Common myeloid progenitor, CD34-positive (primary cell): ENCODE measurements at regions not wholly inside any gene's neighbourhood (a gene's known extent, or its start where the extent isn't known, plus 50 kb on each side); places are given as distances from the start of the nearest gene placed in this dataset.

Experiments used
- CTCF ChIA-PET: fragments of 350-600 bp; sonication (Branson Sonifier 250); formaldehyde crosslinking; loops from one replicate; lab custom pipeline; 2021; ENCODE audit warnings: antibody characterized with exemption; lab: Charles Lee
- POLR2A ChIA-PET: fragments of 350-600 bp; sonication (Branson Sonifier 250); formaldehyde crosslinking; loops from one replicate; lab custom pipeline; 2021; ENCODE audit warnings: antibody characterized with exemption; lab: Charles Lee
- DNase-seq, 3 donors: peaks; one replicate each; pipeline versions ENCODE4 v3.0.0 to v3.0.0-alpha.2; 2013
- H3K27ac ChIP-seq, 2 experiments: 1 replicate in 1 of 2; 2 replicates in 1 of 2; pipeline ENCODE4 v1.7.0; 2013; ENCODE audit warnings: inconsistent platforms in 2 of 2, low read length in 2 of 2, mild to moderate bottlenecking in 2 of 2, low read depth in 1 of 2, moderate library complexity in 1 of 2; ENCODE audit not compliant: severe bottlenecking in 2 of 2, insufficient read depth in 1 of 2, poor library complexity in 1 of 2
- H3K27me3 ChIP-seq, 5 experiments: replicated peaks in 2 of 5; 1 replicate in 3 of 5; 2 replicates in 2 of 5; pipeline versions ENCODE4 v1.6.1 to v1.7.0; 2013; ENCODE audit warnings: low read length in 4 of 5, mild to moderate bottlenecking in 2 of 5, moderate library complexity in 2 of 5, inconsistent platforms in 1 of 5; ENCODE audit not compliant: insufficient read depth in 5 of 5, control insufficient read depth in 4 of 5
- H3K36me3 ChIP-seq, 4 experiments: 1 replicate in 2 of 4; 2 replicates in 2 of 4; pipeline versions ENCODE4 v1.6.1 to v1.7.0; 2013; ENCODE audit warnings: low read length in 3 of 4, control low read depth in 1 of 4, mild to moderate bottlenecking in 1 of 4; ENCODE audit not compliant: control insufficient read depth in 4 of 4, insufficient read depth in 4 of 4
- H3K4me1 ChIP-seq, 4 experiments: 1 replicate in 3 of 4; 2 replicates in 1 of 4; pipeline versions ENCODE4 v1.6.1 to v1.7.1; 2013; ENCODE audit warnings: low read length in 3 of 4, mild to moderate bottlenecking in 3 of 4, control low read depth in 1 of 4, inconsistent platforms in 1 of 4, moderate library complexity in 1 of 4; ENCODE audit not compliant: control insufficient read depth in 4 of 4, insufficient read depth in 4 of 4; ENCODE audit errors: control extremely low read depth in 1 of 4
- H3K4me3 ChIP-seq, 7 experiments: 1 replicate in 4 of 7; 2 replicates in 3 of 7; pipeline versions ENCODE4 v1.5.1 to v1.7.0; 2013; ENCODE audit warnings: mild to moderate bottlenecking in 7 of 7, low read length in 6 of 7, moderate library complexity in 6 of 7, inconsistent platforms in 2 of 7, low read depth in 2 of 7, control low read depth in 1 of 7; ENCODE audit not compliant: insufficient read depth in 4 of 7, control insufficient read depth in 1 of 7; ENCODE audit errors: extremely low read depth in 1 of 7
- H3K9me3 ChIP-seq, 5 experiments: 1 replicate in 4 of 5; 2 replicates in 1 of 5; pipeline versions ENCODE4 v1.6.1 to v1.7.1; 2013; ENCODE audit warnings: low read length in 4 of 5, mild to moderate bottlenecking in 2 of 5, inconsistent platforms in 1 of 5, low read depth in 1 of 5, moderate library complexity in 1 of 5; ENCODE audit not compliant: control insufficient read depth in 4 of 5, insufficient read depth in 2 of 5; ENCODE audit errors: control extremely low read depth in 1 of 5
- WGBS: methylation state at CpG from one replicate; pipeline ENCODE4 v1.1.5; 2013; ENCODE audit not compliant: insufficient coverage; 5-methylcytosine and 5-hydroxymethylcytosine counted together

DNA sequence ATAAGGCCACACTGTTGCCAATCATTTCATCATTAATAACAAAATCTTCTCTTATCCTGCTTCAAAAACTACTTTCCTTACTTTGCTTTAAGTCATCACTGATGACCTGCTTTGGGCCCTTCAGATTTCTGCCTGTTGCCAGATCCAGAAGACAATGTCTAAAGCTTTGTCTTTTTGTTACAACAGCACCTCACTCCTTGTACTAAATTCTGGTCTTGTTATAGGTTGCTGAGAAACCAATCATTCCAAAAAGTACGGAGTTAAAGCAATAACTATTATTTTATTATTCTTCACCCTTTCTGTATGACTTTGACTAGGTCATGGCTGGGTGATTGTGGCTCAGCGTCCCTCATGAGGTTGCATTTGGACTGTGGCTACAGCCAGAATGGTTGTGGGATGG lies 633.5 kb downstream of the PTPRU start:
- H3K36me3 ChIP-seq, result no peaks in the 10 kb centered on the region
- H3K4me3 ChIP-seq, result no peak overlapping the region
- CTCF ChIA-PET, result no interaction called here
- peaks cover 0 to 3% (median 0%) of the 10 kb centered on the region in 5 experiments for H3K27me3 ChIP-seq
- peaks cover 0 to 2% (median 0%) of the 10 kb centered on the region in 4 experiments for H3K4me1 ChIP-seq
- DNase-seq, result no peak
- no peak overlapping the region for H3K27ac ChIP-seq
- 83% methylated on average over 1 of the region's 2 CpGs for WGBS
- peaks cover 0 to 5% (median 0%) of the 10 kb centered on the region in 5 experiments for H3K9me3 ChIP-seq
- POLR2A ChIA-PET, result no interaction called here

DNA sequence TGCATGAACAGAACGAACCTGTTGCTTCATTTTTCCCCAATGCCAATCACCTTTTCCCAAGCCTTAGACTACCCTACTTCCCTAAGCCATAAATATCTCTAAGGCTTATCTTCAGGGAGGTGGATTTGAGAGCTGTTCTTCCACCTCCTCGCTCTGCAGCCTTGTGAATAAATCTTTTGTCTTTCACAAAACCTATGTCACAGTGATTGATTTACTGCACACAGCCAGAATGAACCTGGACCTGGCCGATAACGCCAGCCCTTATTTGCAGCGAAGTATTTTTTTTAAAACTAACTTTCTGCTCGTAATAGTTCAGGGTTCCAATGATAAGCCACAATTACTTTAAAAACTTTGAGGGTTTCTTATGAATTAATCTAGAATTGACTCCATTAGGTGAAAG lies 632.6 kb downstream of the PTPRU start:
- CTCF ChIA-PET, result no interaction called here
- POLR2A ChIA-PET, result no interaction called here

GRCh38 chr1:29868096-29868495 lies 631.8 kb downstream of the PTPRU start:
- Histone ChIP-seq H3K9me3 (peaks cover 0 to 5% (median 0%) of the 10 kb centered on the region in 5 experiments), H3K4me1 (no peaks in the 10 kb centered on the region), H3K27me3 (peaks cover 0 to 5% (median 0%) of the 10 kb centered on the region in 5 experiments), H3K27ac (no peak overlapping the region), H3K4me3 (no peak overlapping the region), H3K36me3 (no peaks in the 10 kb centered on the region)
- ChIA-PET POLR2A (no interaction called here), CTCF (no interaction called here)
- DNase-seq, result no peak
- 100% methylated on average over 2 of the region's 2 CpGs for WGBS

More for the DNA sequence above, 632.6 kb downstream of the PTPRU start:
- Histone ChIP-seq H3K4me3 (no peak overlapping the region), H3K4me1 (no peaks in the 10 kb centered on the region), H3K27me3 (peaks cover 0 to 3% (median 0%) of the 10 kb centered on the region in 5 experiments), H3K9me3 (peaks cover 0 to 5% (median 0%) of the 10 kb centered on the region in 5 experiments), H3K36me3 (no peaks in the 10 kb centered on the region), H3K27ac (no peak overlapping the region)
- DNase-seq, result no peak
- 76% methylated on average over 3 of the region's 6 CpGs for WGBS

DNA sequence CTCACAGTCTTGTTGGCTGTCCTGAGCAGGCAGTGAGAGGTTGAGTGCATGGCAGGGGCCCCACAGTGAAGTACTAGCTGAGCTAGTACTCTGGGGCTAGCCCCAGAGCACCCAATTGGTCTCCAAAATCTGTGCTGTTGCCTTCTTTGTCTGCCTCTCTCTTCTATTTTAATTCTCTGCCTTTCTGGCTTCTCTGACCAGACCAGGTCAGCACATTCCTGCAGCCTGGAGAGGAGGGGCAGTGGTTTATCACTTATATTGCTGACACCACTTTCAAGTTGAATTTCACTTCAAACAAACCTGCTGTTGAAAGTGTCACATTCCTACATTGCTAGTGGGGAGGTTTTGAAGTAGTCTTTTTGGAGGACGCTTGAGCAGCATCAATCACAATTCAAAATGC lies 628.7 kb downstream of the PTPRU start:
- Histone ChIP-seq H3K27ac (no peak overlapping the region), H3K36me3 (no peaks in the 10 kb centered on the region), H3K27me3 (peaks cover 0 to 5% (median 0%) of the 10 kb centered on the region in 5 experiments), H3K4me3 (no peak overlapping the region), H3K9me3 (peaks cover 0 to 17% (median 14%) of the 10 kb centered on the region in 5 experiments), H3K4me1 (no peaks in the 10 kb centered on the region)
- CTCF ChIA-PET, result no interaction called here
- WGBS, result no CpG with 5 or more reads among the region's 1 CpG
- no peak for DNase-seq
- POLR2A ChIA-PET, result no interaction called here

DNA sequence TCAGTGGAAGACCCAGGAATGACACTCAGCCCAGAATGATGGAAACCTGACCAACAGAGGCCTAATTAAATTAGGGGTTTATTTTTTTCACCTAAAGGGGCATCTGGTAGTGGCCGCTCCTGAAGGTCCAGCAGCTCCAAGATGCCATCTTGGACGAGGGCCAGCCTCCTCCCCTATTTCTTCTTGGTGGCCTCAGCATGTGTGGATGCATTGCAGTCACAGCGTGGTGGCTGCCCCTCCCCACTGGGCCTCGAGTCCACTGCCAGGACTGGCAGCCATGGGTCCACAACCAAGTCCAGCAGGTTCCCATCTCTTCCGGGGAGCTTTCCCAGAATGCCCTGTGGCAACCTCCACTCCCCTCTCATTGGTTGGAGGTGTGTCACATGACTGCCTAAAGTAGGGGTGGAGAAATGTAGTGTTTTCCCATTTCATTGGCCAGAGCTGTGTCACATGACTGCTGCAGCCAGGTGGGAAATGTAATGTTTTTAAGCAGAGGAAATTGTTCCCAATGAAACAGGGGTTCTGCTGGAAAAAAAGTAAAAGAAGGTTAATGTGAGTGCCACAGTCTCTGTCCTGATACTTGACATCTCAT lies 628.2 kb downstream of the PTPRU start:
- Histone ChIP-seq H3K9me3 (peaks cover 0 to 18% (median 14%) of the 10 kb centered on the region in 5 experiments), H3K4me1 (no peaks in the 10 kb centered on the region), H3K36me3 (no peaks in the 10 kb centered on the region), H3K27ac (no peak overlapping the region), H3K27me3 (peaks cover 0 to 5% (median 0%) of the 10 kb centered on the region in 5 experiments), H3K4me3 (no peak overlapping the region)
- DNase-seq, result no peak
- 93% methylated on average over 5 of the region's 5 CpGs for WGBS
- CTCF ChIA-PET, result no interaction called here
- POLR2A ChIA-PET, result no interaction called here

DNA sequence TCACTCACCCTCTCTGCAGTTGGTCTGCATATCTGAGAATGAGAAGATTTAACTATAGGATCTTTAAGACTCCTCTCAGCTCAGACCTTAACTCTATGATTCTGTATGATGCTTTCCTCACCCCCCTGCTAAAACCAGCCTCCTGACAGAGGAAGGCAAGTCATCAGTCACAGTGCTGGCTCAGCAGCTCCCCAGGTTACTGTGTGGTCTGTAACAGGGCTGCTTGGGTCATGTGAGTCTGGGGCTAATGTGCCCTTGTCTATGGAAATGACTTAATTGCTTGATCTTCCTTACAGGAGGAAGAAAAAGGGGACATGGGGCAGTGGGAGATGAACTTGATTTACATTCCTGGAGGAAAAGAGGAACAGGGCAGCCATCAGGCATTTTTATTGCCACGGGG lies 625.6 kb downstream of the PTPRU start:
- ChIA-PET CTCF (no interaction called here), POLR2A (no interaction called here)
- no peaks in the 10 kb centered on the region for H3K36me3 ChIP-seq
- no peak overlapping the region for H3K4me3 ChIP-seq
- WGBS, result 100% methylated on average over 1 of the region's 1 CpG
- H3K9me3 ChIP-seq, result peaks cover 0 to 18% (median 14%) of the 10 kb centered on the region in 5 experiments
- H3K27ac ChIP-seq, result no peak overlapping the region
- DNase-seq, result no peak
- peaks cover 0 to 3% (median 0%) of the 10 kb centered on the region in 5 experiments for H3K27me3 ChIP-seq
- no peaks in the 10 kb centered on the region for H3K4me1 ChIP-seq

DNA sequence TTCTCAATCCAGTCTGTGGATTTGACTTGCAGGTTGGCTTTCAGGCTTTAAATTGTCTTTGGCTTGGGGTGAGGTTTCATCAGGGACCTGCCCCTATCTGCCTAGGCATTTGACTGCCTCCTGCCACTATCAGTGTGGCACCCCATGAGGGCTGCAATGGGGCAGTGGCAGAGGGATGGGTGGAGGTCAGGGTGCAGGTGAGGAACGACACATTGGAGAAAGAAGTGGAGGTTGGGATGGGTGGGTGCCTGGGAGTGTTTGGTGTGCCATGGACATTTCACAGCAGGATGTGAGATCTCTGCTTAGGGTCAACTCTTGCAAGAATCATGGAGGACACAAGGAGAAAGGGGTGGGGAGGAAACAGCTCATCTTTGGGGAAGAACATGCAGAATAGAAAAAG lies 625.1 kb downstream of the PTPRU start:
- Histone ChIP-seq H3K27ac (no peak overlapping the region), H3K9me3 (peaks cover 0 to 18% (median 14%) of the 10 kb centered on the region in 5 experiments), H3K4me1 (no peaks in the 10 kb centered on the region), H3K4me3 (no peak overlapping the region), H3K36me3 (no peaks in the 10 kb centered on the region), H3K27me3 (peaks cover 0 to 1% (median 0%) of the 10 kb centered on the region in 5 experiments)
- DNase-seq, result no peak
- 100% methylated on average over 1 of the region's 1 CpG for WGBS
- CTCF ChIA-PET, result no interaction called here
- POLR2A ChIA-PET, result no interaction called here
